ENCODE measurements at regions not wholly inside any gene's neighbourhood (a gene's known extent, or its start where the extent isn't known, plus 50 kb on each side); places are given as distances from the start of the nearest gene placed in this dataset.

- TF ChIP-seq EZH2 (IDR thresholded peaks at IDR 0.05; ENCODE audit: borderline replicate concordance, low read length), result no peak
- TF ChIP-seq CTCF (conservative IDR thresholded peaks at IDR 0.05 in 1 of 2, IDR thresholded peaks at IDR 0.05 in 1 of 2; ENCODE audit: extremely low read depth in 1 of 2, insufficient read depth in 1 of 2, low read depth in 1 of 2, low read length in 2 of 2), result no peak
Observed at GRCh38 chr7:10584886-10585285, 388.8 kb upstream of the PHF14 start.

All from mammary epithelial cell (primary cell).